Liver (tissue), 8 donors: ENCODE measurements at regions not wholly inside any gene's neighbourhood (a gene's known extent, or its start where the extent isn't known, plus 50 kb on each side); places are given as distances from the start of the nearest gene placed in this dataset.

Experiments used
- DNase-seq: peaks from one replicate; pipeline ENCODE4 v3.0.0-alpha.2; 2017; ENCODE audit warnings: low spot score
- H3K27ac ChIP-seq, 2 donors: one replicate each; pipeline ENCODE4 v1.7.0; 2013; ENCODE audit warnings: inconsistent platforms in 2 of 2, low read length in 2 of 2, control low read depth in 1 of 2, low read depth in 1 of 2, mild to moderate bottlenecking in 1 of 2
- H3K27me3 ChIP-seq, 4 donors: one replicate each; pipeline versions ENCODE4 v1.6.1 to v1.7.0; 2013; ENCODE audit warnings: low read length in 3 of 4, inconsistent platforms in 1 of 4, mild to moderate bottlenecking in 1 of 4, moderate library complexity in 1 of 4; ENCODE audit not compliant: control insufficient read depth in 4 of 4, insufficient read depth in 4 of 4
- H3K36me3 ChIP-seq, 4 donors: one replicate each; pipeline versions ENCODE4 v1.6.1 to v1.7.0; 2013; ENCODE audit warnings: low read length in 3 of 4, mild to moderate bottlenecking in 3 of 4, low read depth in 1 of 4, moderate library complexity in 1 of 4; ENCODE audit not compliant: control insufficient read depth in 4 of 4, insufficient read depth in 3 of 4
- H3K4me1 ChIP-seq, 4 donors: one replicate each; pipeline versions ENCODE4 v1.6.1 to v1.7.0; 2013; ENCODE audit warnings: low read length in 3 of 4, mild to moderate bottlenecking in 3 of 4, moderate library complexity in 1 of 4; ENCODE audit not compliant: control insufficient read depth in 4 of 4, insufficient read depth in 4 of 4
- H3K4me3 ChIP-seq, 3 donors: one replicate each; pipeline versions ENCODE4 v1.6.1 to v1.7.0; 2013; ENCODE audit warnings: low read length in 3 of 3, control low read depth in 1 of 3, low read depth in 1 of 3, mild to moderate bottlenecking in 1 of 3
- H3K9ac ChIP-seq, 2 donors: one replicate each; pipeline ENCODE4 v1.7.0; 2013; ENCODE audit warnings: low read length in 2 of 2, mild to moderate bottlenecking in 2 of 2, moderate library complexity in 2 of 2, control low read depth in 1 of 2, low read depth in 1 of 2
- H3K9me3 ChIP-seq, 4 donors: one replicate each; pipeline versions ENCODE4 v1.6.1 to v1.7.0; 2013; ENCODE audit warnings: low read length in 3 of 4; ENCODE audit not compliant: control insufficient read depth in 4 of 4
- ATF3 ChIP-seq: IDR thresholded peaks from 2 replicates; pipeline ENCODE4 v1.6.1; 2016; ENCODE audit warnings: antibody characterized with exemption
- CTCF ChIP-seq: fragments of 150-350 bp; IDR thresholded peaks from 2 replicates; pipeline ENCODE4 v1.5.1; 2017; ENCODE audit warnings: improper control_type of control experiment, low read depth, low read length; ENCODE audit not compliant: missing input control
- FOXA2 ChIP-seq: IDR thresholded peaks from 2 replicates; pipeline ENCODE4 v1.6.1; 2016; ENCODE audit warnings: antibody characterized with exemption
- HNF4A ChIP-seq, 2 donors: conservative IDR thresholded peaks; 2 replicates each; pipeline ENCODE4 v1.6.1; 2016; ENCODE audit warnings: antibody characterized with exemption in 2 of 2, mild to moderate bottlenecking in 2 of 2
- JUND ChIP-seq, 2 donors: IDR thresholded peaks; 2 replicates each; pipeline ENCODE4 v1.6.1; 2016; ENCODE audit warnings: antibody characterized with exemption in 2 of 2
- RXRA ChIP-seq, 2 donors: IDR thresholded peaks; 2 replicates each; pipeline ENCODE4 v1.6.1; 2017 to 2018; ENCODE audit warnings: antibody characterized with exemption in 2 of 2, mild to moderate bottlenecking in 1 of 2
- SP1 ChIP-seq: IDR thresholded peaks from 2 replicates; pipeline ENCODE4 v1.6.1; 2018; ENCODE audit warnings: antibody characterized with exemption, mild to moderate bottlenecking
- WGBS: extraction: QIAGEN DNeasy Blood & Tissue Kit; methylation state at CpG from one replicate; pipeline ENCODE4 v1.1.7; 2013; 5-methylcytosine and 5-hydroxymethylcytosine counted together
- TF ChIP-seq, protein P1 (sequence below): IDR thresholded peaks from 2 replicates; pipeline ENCODE4 v1.6.1; 2016; ENCODE audit warnings: antibody characterized with exemption
- TF ChIP-seq, protein P2 (sequence below): IDR thresholded peaks from 2 replicates; pipeline ENCODE4 v1.6.1; 2016; ENCODE audit warnings: antibody characterized with exemption, mild to moderate bottlenecking
- donor health status: healthy.
- donor health status: healthy.
- donor health status: healthy.
- donor health status: healthy.
- donor health status: healthy.

GRCh38 chr7:25580141-25580540, 351.9 kb upstream of the NPVF start (continued):
- TF ChIP-seq CTCF (no peak), ATF3 (no peak)

GRCh38 chr7:25583621-25584020, 355.3 kb upstream of the NPVF start:
- H3K4me3 ChIP-seq, result no peak overlapping the region
- no peak for TF ChIP-seq FOXA2
- 84% methylated on average over 2 of the region's 2 CpGs for WGBS
- H3K9ac ChIP-seq, result no peak overlapping the region
- H3K9me3 ChIP-seq, result no peaks in the 10 kb centered on the region
- no peaks in the 10 kb centered on the region for H3K4me1 ChIP-seq
- no peak for DNase-seq
- H3K36me3 ChIP-seq, result no peaks in the 10 kb centered on the region
- no peak overlapping the region for H3K27ac ChIP-seq
- no peaks in the 10 kb centered on the region for H3K27me3 ChIP-seq

- Histone ChIP-seq H3K27me3 (no peaks in the 10 kb centered on the region), H3K9me3 (no peaks in the 10 kb centered on the region), H3K36me3 (no peaks in the 10 kb centered on the region), H3K4me1 (no peaks in the 10 kb centered on the region), H3K27ac (no peak overlapping the region), H3K4me3 (no peak overlapping the region), H3K9ac (no peak overlapping the region)
- WGBS, result 78% methylated on average over 10 of the region's 10 CpGs
- TF ChIP-seq JUND (IDR thresholded peaks at IDR 0.05), result no peak
- TF ChIP-seq, protein P1, sequence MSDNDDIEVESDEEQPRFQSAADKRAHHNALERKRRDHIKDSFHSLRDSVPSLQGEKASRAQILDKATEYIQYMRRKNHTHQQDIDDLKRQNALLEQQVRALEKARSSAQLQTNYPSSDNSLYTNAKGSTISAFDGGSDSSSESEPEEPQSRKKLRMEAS, result no peak
- no peak for TF ChIP-seq HNF4A (conservative IDR thresholded peaks at IDR 0.05)
- TF ChIP-seq FOXA2, result no peak
- TF ChIP-seq RXRA (IDR thresholded peaks at IDR 0.05), result no peak
- TF ChIP-seq, protein P2, sequence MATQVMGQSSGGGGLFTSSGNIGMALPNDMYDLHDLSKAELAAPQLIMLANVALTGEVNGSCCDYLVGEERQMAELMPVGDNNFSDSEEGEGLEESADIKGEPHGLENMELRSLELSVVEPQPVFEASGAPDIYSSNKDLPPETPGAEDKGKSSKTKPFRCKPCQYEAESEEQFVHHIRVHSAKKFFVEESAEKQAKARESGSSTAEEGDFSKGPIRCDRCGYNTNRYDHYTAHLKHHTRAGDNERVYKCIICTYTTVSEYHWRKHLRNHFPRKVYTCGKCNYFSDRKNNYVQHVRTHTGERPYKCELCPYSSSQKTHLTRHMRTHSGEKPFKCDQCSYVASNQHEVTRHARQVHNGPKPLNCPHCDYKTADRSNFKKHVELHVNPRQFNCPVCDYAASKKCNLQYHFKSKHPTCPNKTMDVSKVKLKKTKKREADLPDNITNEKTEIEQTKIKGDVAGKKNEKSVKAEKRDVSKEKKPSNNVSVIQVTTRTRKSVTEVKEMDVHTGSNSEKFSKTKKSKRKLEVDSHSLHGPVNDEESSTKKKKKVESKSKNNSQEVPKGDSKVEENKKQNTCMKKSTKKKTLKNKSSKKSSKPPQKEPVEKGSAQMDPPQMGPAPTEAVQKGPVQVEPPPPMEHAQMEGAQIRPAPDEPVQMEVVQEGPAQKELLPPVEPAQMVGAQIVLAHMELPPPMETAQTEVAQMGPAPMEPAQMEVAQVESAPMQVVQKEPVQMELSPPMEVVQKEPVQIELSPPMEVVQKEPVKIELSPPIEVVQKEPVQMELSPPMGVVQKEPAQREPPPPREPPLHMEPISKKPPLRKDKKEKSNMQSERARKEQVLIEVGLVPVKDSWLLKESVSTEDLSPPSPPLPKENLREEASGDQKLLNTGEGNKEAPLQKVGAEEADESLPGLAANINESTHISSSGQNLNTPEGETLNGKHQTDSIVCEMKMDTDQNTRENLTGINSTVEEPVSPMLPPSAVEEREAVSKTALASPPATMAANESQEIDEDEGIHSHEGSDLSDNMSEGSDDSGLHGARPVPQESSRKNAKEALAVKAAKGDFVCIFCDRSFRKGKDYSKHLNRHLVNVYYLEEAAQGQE, result no peak
- no peak for TF ChIP-seq SP1
- DNase-seq, result no peak
Measured at GRCh38 chr7:25584112-25584938, 356.0 kb upstream of the NPVF start.
